Testis (tissue), 2 donors: ENCODE measurements at regions not wholly inside any gene's neighbourhood (a gene's known extent, or its start where the extent isn't known, plus 50 kb on each side); places are given as distances from the start of the nearest gene placed in this dataset.

Experiments used
- POLR2A ChIP-seq: fragments of 450-650 bp; IDR thresholded peaks from one replicate; pipeline ENCODE4 v1.6.1; 2017; ENCODE audit warnings: antibody characterized with exemption, mild to moderate bottlenecking, moderate library complexity
- TF ChIP-seq, protein P1 (sequence below), 3 experiments: fragments of 450-650 bp in 2 of 3; fragments of 200-600 bp in 1 of 3; sonication (generic) in 1 of 3; IDR thresholded peaks; one replicate each; pipeline ENCODE4 v1.5.1; 2016 to 2019; ENCODE audit warnings: antibody characterized with exemption in 3 of 3, mild to moderate bottlenecking in 2 of 3, moderate library complexity in 1 of 3

DNA sequence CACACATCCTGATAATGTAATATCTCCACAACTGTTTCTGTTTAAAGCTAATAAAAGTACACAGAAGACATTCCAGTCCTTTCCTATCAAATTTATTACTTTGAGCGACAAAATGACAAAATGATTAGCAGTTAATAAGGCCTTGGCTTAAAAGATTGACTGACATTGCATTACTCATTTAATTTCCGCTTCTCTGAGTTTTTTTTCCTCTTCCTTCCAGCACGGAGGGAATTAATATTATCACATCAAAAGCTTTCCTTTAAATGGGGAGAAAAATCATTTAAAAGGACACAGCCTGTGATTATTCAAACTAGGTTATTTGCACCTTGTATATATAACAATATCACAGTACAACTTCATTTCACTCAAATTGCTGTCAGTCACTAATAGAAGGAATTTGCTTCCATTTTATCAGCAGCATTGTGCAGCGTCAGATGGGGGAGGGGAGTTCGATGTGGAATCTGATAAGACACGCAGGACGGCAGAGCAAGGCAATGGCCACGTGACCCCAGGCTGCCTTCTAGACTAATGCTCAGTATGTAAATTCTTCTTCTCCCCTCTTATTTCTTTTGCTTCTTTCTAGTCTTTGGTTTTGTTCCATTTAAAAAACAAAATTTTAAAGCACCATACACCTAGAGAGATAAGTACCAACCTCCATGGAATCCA is 400.5 kb downstream of the IRX1 start:
- TF ChIP-seq, protein P1, sequence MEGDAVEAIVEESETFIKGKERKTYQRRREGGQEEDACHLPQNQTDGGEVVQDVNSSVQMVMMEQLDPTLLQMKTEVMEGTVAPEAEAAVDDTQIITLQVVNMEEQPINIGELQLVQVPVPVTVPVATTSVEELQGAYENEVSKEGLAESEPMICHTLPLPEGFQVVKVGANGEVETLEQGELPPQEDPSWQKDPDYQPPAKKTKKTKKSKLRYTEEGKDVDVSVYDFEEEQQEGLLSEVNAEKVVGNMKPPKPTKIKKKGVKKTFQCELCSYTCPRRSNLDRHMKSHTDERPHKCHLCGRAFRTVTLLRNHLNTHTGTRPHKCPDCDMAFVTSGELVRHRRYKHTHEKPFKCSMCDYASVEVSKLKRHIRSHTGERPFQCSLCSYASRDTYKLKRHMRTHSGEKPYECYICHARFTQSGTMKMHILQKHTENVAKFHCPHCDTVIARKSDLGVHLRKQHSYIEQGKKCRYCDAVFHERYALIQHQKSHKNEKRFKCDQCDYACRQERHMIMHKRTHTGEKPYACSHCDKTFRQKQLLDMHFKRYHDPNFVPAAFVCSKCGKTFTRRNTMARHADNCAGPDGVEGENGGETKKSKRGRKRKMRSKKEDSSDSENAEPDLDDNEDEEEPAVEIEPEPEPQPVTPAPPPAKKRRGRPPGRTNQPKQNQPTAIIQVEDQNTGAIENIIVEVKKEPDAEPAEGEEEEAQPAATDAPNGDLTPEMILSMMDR (IDR thresholded peaks at IDR 0.05) = no peak
- TF ChIP-seq POLR2A = no peak
